Motor neuron (in vitro differentiated cells): ENCODE measurements at regions not wholly inside any gene's neighbourhood (a gene's known extent, or its start where the extent isn't known, plus 50 kb on each side); places are given as distances from the start of the nearest gene placed in this dataset.

Source experiments
- ATAC-seq, 8 experiments: fragments of 200-7000 bp; cut with Tn5 transposase; replicated peaks in 6 of 8; 2 replicates each; pipeline ENCODE4 v1.8.0; 2021; ENCODE audit warnings: mild to moderate bottlenecking in 8 of 8, moderate library complexity in 8 of 8
- H3K27ac ChIP-seq, 2 donors: fragments of 250-450 bp; sonication (Bioruptor Pico); 2 replicates each; pipeline ENCODE4 v1.9.0; 2021; ENCODE audit warnings: antibody characterized with exemption in 2 of 2, mild to moderate bottlenecking in 2 of 2, moderate library complexity in 1 of 2
- H3K4me1 ChIP-seq, 2 donors: fragments of 250-450 bp; sonication (Bioruptor Pico); replicated peaks in 1 of 2; 2 replicates each; pipeline ENCODE4 v1.6.1; 2021; ENCODE audit warnings: antibody characterized with exemption in 2 of 2, mild to moderate bottlenecking in 2 of 2, moderate library complexity in 1 of 2
- H3K4me3 ChIP-seq, 5 donors: fragments of 250-450 bp; sonication (Bioruptor Pico); 2 replicates each; pipeline ENCODE4 v1.9.0; 2021; ENCODE audit warnings: antibody characterized with exemption in 5 of 5, mild to moderate bottlenecking in 5 of 5, moderate library complexity in 4 of 5
- WGBS, 10 experiments: fragments of 450-650 bp; shearing (Covaris generic); methylation state at CpG; one replicate each; pipeline ENCODE4 v1.0.0; 2022; 5-methylcytosine and 5-hydroxymethylcytosine counted together
- in situ Hi-C, 9 experiments: fragments of 400-800 bp; cut with MboI; loops; one replicate each; pipeline ENCODE4 v1.15.0; 2021; ENCODE audit warnings: low sequenced_read_pairs in 9 of 9, low pct_unique_long_range_greater_than_20kb in 2 of 9; ENCODE audit not compliant: unreplicated experiment in 9 of 9

- Histone ChIP-seq H3K27ac (no peak overlapping the region), H3K4me1 (peaks cover 6 to 18% of the 10 kb centered on the region in 2 donors), H3K4me3 (no peak overlapping the region)
- in situ Hi-C loops = loop anchor here in 1 of 9 experiments (25.0 kb wide), 1 partner anchor 209 kb away; no protein-coding TSS in a partner anchor
- peak in 3 of 8 experiments; percentile 52 to 81 (median 71) for ATAC-seq
- WGBS, 10 experiments = 4 to 97% (median 79%) methylated on average over 2 to 4 of the region's 4 CpGs
Observed at GRCh38 chr12:92027701-92028440, 117.8 kb downstream of the BTG1 start.

- peaks cover 6 to 18% of the 10 kb centered on the region in 2 donors for H3K4me1 ChIP-seq
- H3K27ac ChIP-seq = no peak overlapping the region
- H3K4me3 ChIP-seq = no peak overlapping the region
- peak in 1 of 8 experiments; percentile 11 for ATAC-seq
- in situ Hi-C loops = loop anchor here in 1 of 9 experiments (25.0 kb wide), 1 partner anchor 210 kb away; no protein-coding TSS in a partner anchor
- WGBS, 10 experiments = 17 to 89% (median 68%) methylated on average over 1 to 2 of the region's 2 CpGs
Observed at GRCh38 chr12:92027243-92027642, 118.4 kb downstream of the BTG1 start.

- in situ Hi-C loops = loop anchor here in 1 of 9 experiments (25.0 kb wide), 1 partner anchor 212 kb away; no protein-coding TSS in a partner anchor
- Histone ChIP-seq H3K27ac (no peak overlapping the region), H3K4me1 (peaks cover 15 to 27% of the 10 kb centered on the region in 2 donors), H3K4me3 (no peak overlapping the region)
- no peak for ATAC-seq
- 92 to 100% (median 95%) methylated on average over 2 to 4 of the region's 4 CpGs; no CpG with 5 or more reads in 1 of the 10 experiments for WGBS, 10 experiments
Observed at GRCh38 chr12:92025462-92026207, 120.0 kb downstream of the BTG1 start.

- 64 to 100% (median 100%) methylated on average over 1 of the region's 1 CpG; no CpG with 5 or more reads in 1 of the 10 experiments for WGBS, 10 experiments
Observed at GRCh38 chr12:92022093-92022492, 123.6 kb downstream of the BTG1 start.

GRCh38 chr12:92021666-92022035, 124.0 kb downstream of the BTG1 start:
- ATAC-seq = peak in 6 of 8 experiments; percentile 42 to 97 (median 85)
- in situ Hi-C loops = no loop called here
- Histone ChIP-seq H3K4me1 (peaks cover 9 to 16% of the 10 kb centered on the region in 2 donors), H3K4me3 (no peak overlapping the region), H3K27ac (no peak overlapping the region)
- WGBS, 10 experiments = 0 to 100% (median 71%) methylated on average over 1 of the region's 1 CpG; no CpG with 5 or more reads in 3 of the 10 experiments

More at GRCh38 chr12:92022093-92022492, 123.6 kb downstream of the BTG1 start:
- no peak overlapping the region for H3K27ac ChIP-seq
- no peak for ATAC-seq
- H3K4me1 ChIP-seq = peaks cover 9 to 16% of the 10 kb centered on the region in 2 donors
- H3K4me3 ChIP-seq = no peak overlapping the region
- in situ Hi-C loops = no loop called here

- WGBS, 10 experiments = 17 to 68% (median 50%) methylated on average over 2 to 6 of the region's 6 CpGs; no CpG with 5 or more reads in 1 of the 10 experiments
- Histone ChIP-seq H3K4me1 (peaks cover 9 to 16% of the 10 kb centered on the region in 2 donors), H3K27ac (no peak overlapping the region), H3K4me3 (no peak overlapping the region)
- in situ Hi-C loops = no loop called here
- ATAC-seq = peak in 1 of 8 experiments; percentile 27
Observed at GRCh38 chr12:92020983-92021665, 124.5 kb downstream of the BTG1 start.

GRCh38 chr12:92019491-92020277, 126.0 kb downstream of the BTG1 start:
- Histone ChIP-seq H3K4me3 (no peak overlapping the region), H3K27ac (no peak overlapping the region), H3K4me1 (peaks cover 9 to 11% of the 10 kb centered on the region in 2 donors)
- no peak for ATAC-seq
- in situ Hi-C loops = no loop called here
- 74 to 100% (median 90%) methylated on average over 1 to 3 of the region's 3 CpGs; no CpG with 5 or more reads in 1 of the 10 experiments for WGBS, 10 experiments

- in situ Hi-C loops = no loop called here
- Histone ChIP-seq H3K4me3 (no peak overlapping the region), H3K4me1 (peaks cover 0 to 8% of the 10 kb centered on the region in 2 donors), H3K27ac (no peak overlapping the region)
- no peak for ATAC-seq
- 83 to 100% (median 100%) methylated on average over 1 of the region's 1 CpG; no CpG with 5 or more reads in 4 of the 10 experiments for WGBS, 10 experiments
Observed at GRCh38 chr12:92012691-92013090, 133.0 kb downstream of the BTG1 start.

GRCh38 chr12:92010853-92011701, 134.6 kb downstream of the BTG1 start:
- WGBS, 10 experiments = 53 to 93% (median 87%) methylated on average over 1 to 9 of the region's 10 CpGs
- no peak for ATAC-seq

GRCh38 chr12:92010368-92010767, 135.3 kb downstream of the BTG1 start:
- 69 to 100% (median 86%) methylated on average over 1 to 2 of the region's 2 CpGs; no CpG with 5 or more reads in 5 of the 10 experiments for WGBS, 10 experiments
- in situ Hi-C loops = no loop called here
- H3K27ac ChIP-seq = no peak overlapping the region
- peaks cover 0 to 8% of the 10 kb centered on the region in 2 donors for H3K4me1 ChIP-seq
- no peak overlapping the region for H3K4me3 ChIP-seq
- ATAC-seq = no peak

More at GRCh38 chr12:92010853-92011701, 134.6 kb downstream of the BTG1 start:
- H3K27ac ChIP-seq = no peak overlapping the region
- peaks cover 0 to 8% of the 10 kb centered on the region in 2 donors for H3K4me1 ChIP-seq
- no peak overlapping the region for H3K4me3 ChIP-seq
- in situ Hi-C loops = no loop called here

- in situ Hi-C loops = no loop called here
- peaks cover 5 to 17% of the 10 kb centered on the region in 2 donors for H3K4me1 ChIP-seq
- 53 to 100% (median 94%) methylated on average over 2 to 5 of the region's 5 CpGs; no CpG with 5 or more reads in 1 of the 10 experiments for WGBS, 10 experiments
- ATAC-seq = no peak
- H3K27ac ChIP-seq = no peak overlapping the region
- H3K4me3 ChIP-seq = no peak overlapping the region
Observed at GRCh38 chr12:92008345-92008744, 137.3 kb downstream of the BTG1 start.
